HG03025 (cell line): ENCODE measurements at regions not wholly inside any gene's neighbourhood (a gene's known extent, or its start where the extent isn't known, plus 50 kb on each side); places are given as distances from the start of the nearest gene placed in this dataset.

ENCODE experiments used
- ATAC-seq: cut with Tn5 transposase; IDR thresholded peaks from one replicate; pipeline ENCODE4 v1.9.1; 2021; ENCODE audit warnings: mild to moderate bottlenecking, moderate library complexity; ENCODE audit not compliant: unreplicated experiment, low FRiP score

- ATAC-seq = no peak
Measured at GRCh38 chr1:229880271-229881170, 186.5 kb upstream of the GALNT2 start.

GRCh38 chr1:229882621-229883020, 184.4 kb upstream of the GALNT2 start:
- ATAC-seq = no peak

GRCh38 chr1:229883504-229884200, 183.4 kb upstream of the GALNT2 start:
- ATAC-seq = no peak

- no peak for ATAC-seq
Measured at GRCh38 chr1:229884765-229885164, 182.3 kb upstream of the GALNT2 start.

GRCh38 chr1:229885568-229886495, 181.2 kb upstream of the GALNT2 start:
- ATAC-seq = no peak

GRCh38 chr1:229886636-229887035, 180.4 kb upstream of the GALNT2 start:
- no peak for ATAC-seq

GRCh38 chr1:229887043-229887822, 179.8 kb upstream of the GALNT2 start:
- ATAC-seq = no peak

- ATAC-seq = no peak
Measured at GRCh38 chr1:229888157-229888556, 178.9 kb upstream of the GALNT2 start.

- ATAC-seq = no peak
Measured at GRCh38 chr1:229888561-229889001, 178.5 kb upstream of the GALNT2 start.

- no peak for ATAC-seq
Measured at GRCh38 chr1:229889031-229889517, 178.0 kb upstream of the GALNT2 start.

- no peak for ATAC-seq
Measured at GRCh38 chr1:229891227-229891626, 175.8 kb upstream of the GALNT2 start.

- no peak for ATAC-seq
Measured at GRCh38 chr1:229892515-229893117, 174.4 kb upstream of the GALNT2 start.

GRCh38 chr1:229893762-229894444, 173.1 kb upstream of the GALNT2 start:
- ATAC-seq = no peak

GRCh38 chr1:229894532-229894931, 172.5 kb upstream of the GALNT2 start:
- no peak for ATAC-seq

GRCh38 chr1:229895605-229896004, 171.4 kb upstream of the GALNT2 start:
- no peak for ATAC-seq

GRCh38 chr1:229896306-229896705, 170.7 kb upstream of the GALNT2 start:
- ATAC-seq = no peak

GRCh38 chr1:229896861-229897260, 170.2 kb upstream of the GALNT2 start:
- no peak for ATAC-seq

GRCh38 chr1:229897501-229897900, 169.5 kb upstream of the GALNT2 start:
- ATAC-seq = no peak

- ATAC-seq = no peak
Measured at GRCh38 chr1:229900220-229900619, 166.8 kb upstream of the GALNT2 start.
